RWPE1 (cell line): ENCODE measurements at regions not wholly inside any gene's neighbourhood (a gene's known extent, or its start where the extent isn't known, plus 50 kb on each side); places are given as distances from the start of the nearest gene placed in this dataset.

Experiments used
- CTCF ChIA-PET: fragments of 350-600 bp; sonication (Branson Sonifier 250); formaldehyde crosslinking; extraction: SDS; loops from one replicate; lab custom pipeline; 2021; lab: Yijun Ruan, JAX
- POLR2A ChIA-PET: fragments of 400-600 bp; formaldehyde crosslinking; extraction: SDS; loops from one replicate; lab custom pipeline; 2020; ENCODE audit warnings: antibody characterized with exemption; ENCODE audit not compliant: low non-redundant PET; lab: Yijun Ruan, JAX
- DNase-seq: peaks from one replicate; pipeline ENCODE4 v3.0.0; 2012; ENCODE audit warnings: low spot score
- H3K27ac ChIP-seq: fragments of 450-650 bp; 2 replicates; pipeline ENCODE4 v1.5.1; 2017
- TF ChIP-seq, protein P1 (sequence below): fragments of 450-650 bp; conservative IDR thresholded peaks from 2 replicates; pipeline ENCODE4 v1.5.1; 2017; ENCODE audit warnings: low read depth, mild to moderate bottlenecking

DNA sequence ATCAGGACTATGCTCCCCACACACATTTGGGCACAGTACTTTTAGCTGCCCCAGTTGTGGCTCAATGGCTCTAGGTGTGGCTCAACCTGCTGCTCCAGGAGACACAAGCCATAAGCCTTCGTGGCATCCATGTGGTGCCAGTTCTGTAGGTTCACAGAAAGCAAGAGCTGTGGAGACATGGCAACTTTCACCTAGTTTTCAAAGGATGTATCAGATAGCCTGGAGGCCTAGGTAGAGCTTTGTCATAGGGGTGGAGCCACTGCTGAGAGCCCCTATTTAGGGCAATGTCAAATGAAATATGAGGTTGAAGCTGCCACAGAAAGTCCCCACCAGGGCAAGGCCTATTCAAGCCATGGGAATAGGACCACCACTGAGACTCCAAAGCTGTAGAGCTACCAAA, 210.5 kb downstream of the LMO4 start:
- DNase-seq = no peak
- POLR2A ChIA-PET = no interaction called here
- CTCF ChIA-PET = no interaction called here
- TF ChIP-seq, protein P1, sequence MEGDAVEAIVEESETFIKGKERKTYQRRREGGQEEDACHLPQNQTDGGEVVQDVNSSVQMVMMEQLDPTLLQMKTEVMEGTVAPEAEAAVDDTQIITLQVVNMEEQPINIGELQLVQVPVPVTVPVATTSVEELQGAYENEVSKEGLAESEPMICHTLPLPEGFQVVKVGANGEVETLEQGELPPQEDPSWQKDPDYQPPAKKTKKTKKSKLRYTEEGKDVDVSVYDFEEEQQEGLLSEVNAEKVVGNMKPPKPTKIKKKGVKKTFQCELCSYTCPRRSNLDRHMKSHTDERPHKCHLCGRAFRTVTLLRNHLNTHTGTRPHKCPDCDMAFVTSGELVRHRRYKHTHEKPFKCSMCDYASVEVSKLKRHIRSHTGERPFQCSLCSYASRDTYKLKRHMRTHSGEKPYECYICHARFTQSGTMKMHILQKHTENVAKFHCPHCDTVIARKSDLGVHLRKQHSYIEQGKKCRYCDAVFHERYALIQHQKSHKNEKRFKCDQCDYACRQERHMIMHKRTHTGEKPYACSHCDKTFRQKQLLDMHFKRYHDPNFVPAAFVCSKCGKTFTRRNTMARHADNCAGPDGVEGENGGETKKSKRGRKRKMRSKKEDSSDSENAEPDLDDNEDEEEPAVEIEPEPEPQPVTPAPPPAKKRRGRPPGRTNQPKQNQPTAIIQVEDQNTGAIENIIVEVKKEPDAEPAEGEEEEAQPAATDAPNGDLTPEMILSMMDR = no peak
- H3K27ac ChIP-seq = no peak overlapping the region

DNA sequence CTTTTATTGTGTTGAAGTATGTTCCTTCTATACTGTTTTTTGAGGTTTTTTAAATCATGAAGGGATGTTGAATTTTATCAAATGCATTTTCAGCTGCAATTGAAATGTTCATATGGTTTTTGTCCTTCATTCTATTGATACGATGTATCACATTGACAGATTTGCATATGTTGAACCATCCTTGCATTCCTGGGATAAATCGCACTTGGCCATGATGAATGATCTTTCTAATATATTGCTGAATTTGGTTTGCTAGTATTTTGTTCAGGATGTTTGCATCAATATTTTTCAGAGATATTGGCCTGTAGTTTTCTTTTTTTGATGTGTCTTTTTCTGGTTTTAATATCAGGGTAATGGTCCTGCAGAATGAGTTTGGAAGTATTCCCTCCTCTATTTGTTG, 214.0 kb downstream of the LMO4 start:
- ChIA-PET CTCF (no interaction called here), POLR2A (no interaction called here)
- no peak overlapping the region for H3K27ac ChIP-seq
- TF ChIP-seq, protein P1 = no peak
- no peak for DNase-seq

DNA sequence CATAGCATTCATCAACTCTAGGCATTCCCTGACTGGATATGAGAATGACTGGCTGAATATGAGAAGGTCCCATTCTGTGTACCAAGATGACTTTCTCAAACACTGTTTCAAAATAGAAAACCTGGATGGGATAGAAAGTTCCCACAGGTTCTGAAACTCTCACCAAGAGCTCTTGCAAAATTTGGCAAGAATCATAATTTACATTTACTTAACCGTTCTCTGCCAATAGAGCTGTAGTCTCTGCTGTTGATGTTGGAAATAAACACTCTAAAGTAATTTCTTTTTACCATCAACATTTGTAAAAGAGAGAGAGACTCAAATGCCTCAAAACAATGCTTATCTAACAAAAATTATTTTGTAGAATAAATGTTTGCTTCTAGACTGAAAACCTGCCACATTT, 221.1 kb downstream of the LMO4 start:
- H3K27ac ChIP-seq = no peak overlapping the region
- TF ChIP-seq, protein P1 = no peak
- no peak for DNase-seq
- CTCF ChIA-PET = no interaction called here
- POLR2A ChIA-PET = no interaction called here

DNA sequence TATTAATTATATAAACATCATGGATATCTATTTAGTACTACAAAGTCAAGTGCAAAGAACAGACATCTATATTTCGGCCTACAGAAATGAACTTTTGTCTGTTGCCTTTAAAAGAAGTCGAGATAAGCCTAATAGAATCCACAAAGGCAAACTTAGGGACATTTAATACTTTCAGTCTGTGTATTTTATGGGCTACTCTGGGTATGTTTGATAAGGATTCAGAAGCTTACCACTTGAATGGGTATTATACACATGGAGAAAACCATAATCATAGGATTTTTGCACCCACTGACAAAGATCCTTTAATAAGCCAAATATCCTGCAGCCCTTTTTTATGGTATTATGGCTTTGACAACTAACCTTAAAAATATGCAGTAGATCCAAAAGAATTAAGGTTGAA, 224.8 kb downstream of the LMO4 start:
- DNase-seq = no peak
- TF ChIP-seq, protein P1 = no peak
- CTCF ChIA-PET = no interaction called here
- POLR2A ChIA-PET = no interaction called here
- no peak overlapping the region for H3K27ac ChIP-seq

DNA sequence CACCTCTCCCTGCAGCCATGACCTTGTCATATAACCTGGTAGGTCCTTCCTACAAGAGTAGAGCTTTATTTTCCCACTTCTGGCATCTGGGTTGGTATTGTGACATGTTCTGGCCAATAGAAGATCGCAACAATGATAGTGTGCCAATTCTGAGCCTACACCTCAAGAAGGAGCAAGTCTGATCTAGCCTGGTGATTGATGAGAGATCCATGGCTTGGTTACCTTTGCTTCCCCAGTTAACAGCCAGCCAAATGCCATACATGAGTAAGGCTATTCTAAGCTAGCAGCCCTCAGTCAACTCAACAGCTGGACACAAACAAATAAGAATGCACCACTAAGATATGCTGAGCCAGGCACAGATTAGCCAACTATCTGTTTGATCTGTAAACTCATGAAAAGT, 226.7 kb downstream of the LMO4 start:
- ChIA-PET POLR2A (no interaction called here), CTCF (interaction anchor here (0.6 kb wide), 2 partner anchors 311 to 319 kb away, joined by 3 to 5 read pairs; no protein-coding TSS in a partner anchor)
- no peak for DNase-seq
- TF ChIP-seq, protein P1 = no peak
- no peak overlapping the region for H3K27ac ChIP-seq

DNA sequence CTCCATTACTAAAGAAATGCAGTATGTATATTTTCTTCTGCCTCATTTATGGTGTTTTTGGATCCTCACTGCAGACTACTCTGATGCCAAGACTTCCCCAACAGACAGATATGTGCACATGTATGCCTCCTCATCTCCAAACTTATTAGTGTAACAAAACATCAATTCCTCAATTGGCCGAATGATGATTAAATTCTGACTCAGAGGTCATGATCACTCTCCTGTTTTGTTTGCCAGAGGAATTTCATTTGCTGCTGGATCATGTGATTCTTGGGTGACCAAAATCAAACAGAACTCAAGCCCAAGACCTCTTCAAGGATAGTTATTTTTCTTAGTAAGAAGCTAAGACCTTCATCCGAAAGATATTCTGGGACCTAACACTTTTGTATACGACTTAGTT, 227.6 kb downstream of the LMO4 start:
- no peak overlapping the region for H3K27ac ChIP-seq
- CTCF ChIA-PET = interaction anchor here (0.6 kb wide), 1 partner anchor 32 kb away, joined by 3 read pairs; no protein-coding TSS in a partner anchor
- POLR2A ChIA-PET = no interaction called here
- no peak for DNase-seq
- TF ChIP-seq, protein P1 = no peak

DNA sequence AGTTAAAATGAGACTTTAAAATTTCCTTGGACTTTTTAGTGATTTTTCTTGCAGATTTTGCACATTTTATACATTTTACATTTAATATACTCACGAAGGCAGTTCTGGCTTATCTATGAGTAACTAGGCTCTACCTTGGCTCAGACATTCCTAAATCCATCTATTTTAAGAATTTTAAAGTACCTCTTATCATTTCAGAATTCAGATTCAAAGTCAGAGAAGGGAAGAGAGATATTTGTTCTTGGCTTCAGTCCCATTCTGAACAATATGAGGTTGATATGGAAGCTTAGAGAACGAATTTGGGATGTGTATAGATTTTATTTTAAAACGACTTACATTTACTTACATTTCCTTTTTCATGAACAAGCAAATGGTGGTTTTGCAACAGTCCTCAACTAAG, 230.2 kb downstream of the LMO4 start:
- H3K27ac ChIP-seq = no peak overlapping the region
- DNase-seq = no peak
- TF ChIP-seq, protein P1 = no peak
- POLR2A ChIA-PET = no interaction called here
- CTCF ChIA-PET = no interaction called here
